Thymus (tissue), 11 donors: ENCODE measurements at regions not wholly inside any gene's neighbourhood (a gene's known extent, or its start where the extent isn't known, plus 50 kb on each side); places are given as distances from the start of the nearest gene placed in this dataset.

Experiments
- DNase-seq, 9 donors: peaks; one replicate each; pipeline ENCODE4 v3.0.0-alpha.2; 2013; ENCODE audit warnings: low spot score in 9 of 9, low read depth in 6 of 9, missing footprints in 1 of 9
- H3K27ac ChIP-seq, 2 donors: one replicate each; pipeline ENCODE4 v1.5.1; 2013; ENCODE audit warnings: control low read depth in 1 of 2, low read depth in 1 of 2, low read length in 1 of 2, mild to moderate bottlenecking in 1 of 2, moderate library complexity in 1 of 2
- H3K27me3 ChIP-seq, 2 donors: one replicate each; pipeline ENCODE4 v1.5.1; 2013; ENCODE audit warnings: low read length in 1 of 2; ENCODE audit not compliant: control insufficient read depth in 2 of 2, insufficient read depth in 1 of 2
- H3K36me3 ChIP-seq, 2 donors: one replicate each; pipeline ENCODE4 v1.5.1; 2013; ENCODE audit warnings: low read length in 1 of 2, mild to moderate bottlenecking in 1 of 2, moderate library complexity in 1 of 2; ENCODE audit not compliant: control insufficient read depth in 2 of 2, insufficient read depth in 2 of 2
- H3K4me1 ChIP-seq, 2 donors: one replicate each; pipeline ENCODE4 v1.5.1; 2013; ENCODE audit warnings: low read length in 2 of 2; ENCODE audit not compliant: control insufficient read depth in 2 of 2, insufficient read depth in 2 of 2
- H3K4me3 ChIP-seq, 2 donors: one replicate each; pipeline ENCODE4 v1.5.1; 2013; ENCODE audit warnings: low read length in 2 of 2, control low read depth in 1 of 2, mild to moderate bottlenecking in 1 of 2
- H3K9me3 ChIP-seq, 2 donors: one replicate each; pipeline ENCODE4 v1.5.1; 2013; ENCODE audit warnings: low read length in 1 of 2, mild to moderate bottlenecking in 1 of 2; ENCODE audit not compliant: control insufficient read depth in 2 of 2, insufficient read depth in 1 of 2
- WGBS: extraction: QIAGEN DNeasy Blood & Tissue Kit; methylation state at CpG from one replicate; pipeline ENCODE4 v1.1.7; 2013; 5-methylcytosine and 5-hydroxymethylcytosine counted together
- donor health status: healthy.

GRCh38 chr20:40957265-40957760 is 71.3 kb upstream of the TOP1 start:
- Histone ChIP-seq H3K27ac (no peak overlapping the region), H3K36me3 (no peaks in the 10 kb centered on the region), H3K4me1 (peaks cover 5 to 12% of the 10 kb centered on the region in 2 donors), H3K9me3 (no peaks in the 10 kb centered on the region), H3K4me3 (no peak overlapping the region), H3K27me3 (no peaks in the 10 kb centered on the region)
- WGBS, result 88% methylated on average over 6 of the region's 6 CpGs
- no peak for DNase-seq

GRCh38 chr20:40958598-40958997 is 70.0 kb upstream of the TOP1 start:
- DNase-seq, result no peak
- no peak overlapping the region for H3K4me3 ChIP-seq

GRCh38 chr20:40959325-40960092 is 69.1 kb upstream of the TOP1 start:
- no peaks in the 10 kb centered on the region for H3K36me3 ChIP-seq
- no peak overlapping the region for H3K4me3 ChIP-seq

More at GRCh38 chr20:40958598-40958997, 70.0 kb upstream of the TOP1 start:
- H3K27me3 ChIP-seq, result no peaks in the 10 kb centered on the region
- H3K9me3 ChIP-seq, result no peaks in the 10 kb centered on the region
- 87% methylated on average over 4 of the region's 4 CpGs for WGBS
- no peak overlapping the region for H3K27ac ChIP-seq
- peaks cover 5 to 16% of the 10 kb centered on the region in 2 donors for H3K4me1 ChIP-seq
- no peaks in the 10 kb centered on the region for H3K36me3 ChIP-seq

GRCh38 chr20:40960101-40960500 is 68.5 kb upstream of the TOP1 start:
- H3K4me3 ChIP-seq, result no peak overlapping the region
- no peak overlapping the region for H3K27ac ChIP-seq
- H3K27me3 ChIP-seq, result no peaks in the 10 kb centered on the region
- no peaks in the 10 kb centered on the region for H3K9me3 ChIP-seq
- no peak for DNase-seq
- 96% methylated on average over 4 of the region's 4 CpGs for WGBS
- H3K36me3 ChIP-seq, result no peaks in the 10 kb centered on the region
- peaks cover 5 to 16% of the 10 kb centered on the region in 2 donors for H3K4me1 ChIP-seq

More at GRCh38 chr20:40959325-40960092, 69.1 kb upstream of the TOP1 start:
- Histone ChIP-seq H3K27ac (no peak overlapping the region), H3K4me1 (peaks cover 5 to 16% of the 10 kb centered on the region in 2 donors), H3K9me3 (no peaks in the 10 kb centered on the region), H3K27me3 (no peaks in the 10 kb centered on the region)
- 86% methylated on average over 6 of the region's 6 CpGs for WGBS
- DNase-seq, result no peak

GRCh38 chr20:40960521-40960956 is 68.1 kb upstream of the TOP1 start:
- Histone ChIP-seq H3K36me3 (no peaks in the 10 kb centered on the region), H3K9me3 (no peaks in the 10 kb centered on the region), H3K4me3 (no peak overlapping the region), H3K27ac (no peak overlapping the region), H3K4me1 (peaks cover 5 to 16% of the 10 kb centered on the region in 2 donors), H3K27me3 (no peaks in the 10 kb centered on the region)
- WGBS, result 93% methylated on average over 10 of the region's 10 CpGs
- no peak for DNase-seq

- Histone ChIP-seq H3K9me3 (no peaks in the 10 kb centered on the region), H3K27ac (no peak overlapping the region), H3K27me3 (no peaks in the 10 kb centered on the region), H3K36me3 (no peaks in the 10 kb centered on the region), H3K4me3 (no peak overlapping the region), H3K4me1 (peaks cover 5 to 16% of the 10 kb centered on the region in 2 donors)
- 94% methylated on average over 2 of the region's 2 CpGs for WGBS
- no peak for DNase-seq
Measured at GRCh38 chr20:40961176-40961575, 67.4 kb upstream of the TOP1 start.

GRCh38 chr20:40961686-40962640 is 66.7 kb upstream of the TOP1 start:
- WGBS, result 78% methylated on average over 13 of the region's 13 CpGs
- H3K4me1 ChIP-seq, result peaks cover 5 to 10% of the 10 kb centered on the region in 2 donors
- no peaks in the 10 kb centered on the region for H3K36me3 ChIP-seq
- no peak for DNase-seq
- no peaks in the 10 kb centered on the region for H3K9me3 ChIP-seq
- H3K4me3 ChIP-seq, result no peak overlapping the region
- H3K27me3 ChIP-seq, result no peaks in the 10 kb centered on the region
- H3K27ac ChIP-seq, result no peak overlapping the region

GRCh38 chr20:40962733-40963504 is 65.7 kb upstream of the TOP1 start:
- no peak overlapping the region for H3K4me3 ChIP-seq
- no peaks in the 10 kb centered on the region for H3K36me3 ChIP-seq
- H3K27me3 ChIP-seq, result no peaks in the 10 kb centered on the region
- WGBS, result 39% methylated on average over 21 of the region's 21 CpGs
- H3K9me3 ChIP-seq, result no peaks in the 10 kb centered on the region
- peaks cover 5 to 9% of the 10 kb centered on the region in 2 donors for H3K4me1 ChIP-seq
- peak; percentile 50 to 87 (median 72) for DNase-seq
- H3K27ac ChIP-seq, result no peak overlapping the region
